ENCODE measurements at regions not wholly inside any gene's neighbourhood (a gene's known extent, or its start where the extent isn't known, plus 50 kb on each side); places are given as distances from the start of the nearest gene placed in this dataset.

- TF ChIP-seq, protein P1, sequence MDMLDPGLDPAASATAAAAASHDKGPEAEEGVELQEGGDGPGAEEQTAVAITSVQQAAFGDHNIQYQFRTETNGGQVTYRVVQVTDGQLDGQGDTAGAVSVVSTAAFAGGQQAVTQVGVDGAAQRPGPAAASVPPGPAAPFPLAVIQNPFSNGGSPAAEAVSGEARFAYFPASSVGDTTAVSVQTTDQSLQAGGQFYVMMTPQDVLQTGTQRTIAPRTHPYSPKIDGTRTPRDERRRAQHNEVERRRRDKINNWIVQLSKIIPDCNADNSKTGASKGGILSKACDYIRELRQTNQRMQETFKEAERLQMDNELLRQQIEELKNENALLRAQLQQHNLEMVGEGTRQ (IDR thresholded peaks at IDR 0.05; ENCODE audit: low read length), result no peak
- TF ChIP-seq NANOG (IDR thresholded peaks at IDR 0.05; ENCODE audit: insufficient read depth, low read depth, low read length, poor library complexity, severe bottlenecking) (no peak), CTCF (IDR thresholded peaks at IDR 0.05; ENCODE audit: control extremely low read depth in 1 of 3, insufficient read depth in 1 of 3, low read depth in 1 of 3, low read length in 3 of 3) (no peak), SAP30 (IDR thresholded peaks at IDR 0.05; ENCODE audit: insufficient read depth, insufficient replicate concordance, low read length) (no peak), EZH2 (IDR thresholded peaks at IDR 0.05; ENCODE audit: low read depth, low read length, severe bottlenecking) (no peak), ASH2L (IDR thresholded peaks at IDR 0.05; ENCODE audit: low read length) (no peak), ZNF274 (IDR thresholded peaks at IDR 0.05; ENCODE audit: borderline replicate concordance, extremely low read depth, low read length) (no peak), HDAC2 (IDR thresholded peaks at IDR 0.05; ENCODE audit: borderline replicate concordance in 1 of 2, low read depth in 2 of 2, low read length in 2 of 2) (no peak), POLR2AphosphoS5 (IDR thresholded peaks at IDR 0.05; ENCODE audit: low read depth, low read length) (no peak)
These were observed 353.1 kb downstream of the EIPR1 start for GRCh38 chr2:3024401-3024935.

Measured in H1 (cell line).